GM21528 (cell line): ENCODE measurements at regions not wholly inside any gene's neighbourhood (a gene's known extent, or its start where the extent isn't known, plus 50 kb on each side); places are given as distances from the start of the nearest gene placed in this dataset.
"Not testable (repeated sequence)": the region's sequence is repeated elsewhere in the genome, so short reads cannot be mapped to it uniquely, and the experiment has no call there.

Source experiments
- ATAC-seq: cut with Tn5 transposase; IDR thresholded peaks from one replicate; pipeline ENCODE4 v1.9.1; 2021; ENCODE audit warnings: mild to moderate bottlenecking, moderate library complexity; ENCODE audit not compliant: unreplicated experiment, low FRiP score

GRCh38 chr14:65957631-65958205, 528.5 kb upstream of the CCDC196 start:
- no peak for ATAC-seq

- no peak for ATAC-seq
Observed at GRCh38 chr14:65958664-65959562, 527.3 kb upstream of the CCDC196 start.

DNA sequence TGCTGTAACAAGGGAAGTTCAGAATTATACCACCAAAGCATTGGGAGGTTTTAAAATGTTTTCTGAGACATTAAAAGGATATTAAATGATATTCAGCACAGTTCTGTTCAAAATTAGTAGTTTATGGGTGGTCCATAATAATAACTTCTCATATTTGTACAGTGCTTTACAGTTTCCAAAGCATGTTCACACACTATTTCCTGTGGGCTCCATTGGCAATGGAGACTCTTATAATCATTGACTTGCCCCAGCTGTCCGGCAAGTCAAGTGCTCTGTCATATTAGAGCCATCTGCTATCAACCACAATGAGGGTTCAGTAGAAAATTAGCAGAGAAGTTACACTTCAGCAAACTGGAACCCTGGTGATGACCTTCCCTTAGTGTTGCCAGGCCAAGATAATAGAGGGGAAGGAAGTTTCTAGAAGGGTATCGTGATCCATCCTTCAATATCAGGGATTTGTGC, 526.6 kb upstream of the CCDC196 start:
- ATAC-seq, result no peak

DNA sequence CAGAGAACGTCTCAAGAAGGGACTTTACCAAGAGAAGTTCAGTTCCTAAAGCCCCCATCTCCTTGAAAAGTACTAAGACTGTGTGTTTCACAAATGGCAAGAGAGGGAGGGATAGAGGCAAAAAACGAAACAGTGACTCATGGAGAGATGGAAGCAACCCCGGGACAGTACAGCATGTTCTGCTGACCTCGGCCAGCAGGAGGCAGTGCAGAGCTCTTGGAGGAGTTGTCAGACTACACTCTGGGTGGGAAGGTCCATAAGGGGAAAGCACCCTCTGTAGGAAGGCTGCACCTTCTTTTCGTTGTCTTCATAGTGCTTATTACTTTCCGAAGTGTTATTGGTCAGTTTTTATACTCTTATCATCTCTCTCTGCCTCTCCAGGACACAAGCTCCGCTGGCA, 525.2 kb upstream of the CCDC196 start:
- no peak for ATAC-seq

- no peak for ATAC-seq
Observed at GRCh38 chr14:65962952-65963351, 523.2 kb upstream of the CCDC196 start.

DNA sequence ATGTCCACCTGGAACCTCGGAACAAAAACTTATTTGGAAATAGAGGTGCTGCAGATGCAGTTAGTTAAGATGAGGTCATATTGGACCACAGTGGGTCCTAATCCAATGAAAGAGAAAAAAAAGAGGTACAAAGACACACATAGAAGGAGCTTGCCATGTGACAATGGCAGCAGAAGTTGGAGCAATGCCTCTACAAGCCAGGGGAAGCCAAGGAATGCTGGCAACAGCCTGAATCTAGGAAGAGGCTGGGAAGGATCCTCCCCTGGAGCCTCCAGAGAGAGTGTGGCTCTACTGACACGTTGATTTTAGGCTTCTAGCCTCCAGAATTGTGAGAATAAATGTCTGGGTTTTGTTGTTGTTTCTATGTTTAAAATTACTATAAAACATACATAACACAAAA, 521.8 kb upstream of the CCDC196 start:
- ATAC-seq, result no peak

- ATAC-seq, result no peak
Observed at GRCh38 chr14:65966188-65966587, 520.0 kb upstream of the CCDC196 start.

DNA sequence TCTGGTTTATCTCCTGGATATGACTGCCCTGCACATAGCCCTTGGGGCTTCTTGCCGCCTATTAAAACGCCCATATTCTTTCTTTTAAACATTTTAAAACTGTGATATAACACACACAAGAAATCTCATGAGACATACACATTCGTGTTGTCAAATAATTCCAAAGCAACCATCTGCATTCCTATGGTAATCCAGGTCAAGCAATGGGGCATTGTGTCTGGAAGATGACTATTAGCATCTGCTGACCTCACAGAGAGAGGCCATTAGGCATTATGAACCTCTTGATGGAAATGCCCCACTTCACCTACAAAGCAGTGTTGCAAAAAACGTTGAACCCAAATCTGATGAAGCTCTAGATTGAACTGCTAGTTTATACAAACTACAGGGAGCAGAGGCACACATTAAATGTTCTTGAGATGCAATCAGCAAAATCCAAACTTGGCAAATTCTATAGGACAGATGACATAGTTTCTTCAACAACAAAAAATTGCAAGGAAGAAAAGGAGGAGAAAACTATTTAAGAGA, 513.8 kb upstream of the CCDC196 start:
- ATAC-seq, result no peak

- ATAC-seq, result no peak
Observed at GRCh38 chr14:65972891-65973290, 513.3 kb upstream of the CCDC196 start.

- no peak for ATAC-seq
Observed at GRCh38 chr14:65975865-65976264, 510.3 kb upstream of the CCDC196 start.

DNA sequence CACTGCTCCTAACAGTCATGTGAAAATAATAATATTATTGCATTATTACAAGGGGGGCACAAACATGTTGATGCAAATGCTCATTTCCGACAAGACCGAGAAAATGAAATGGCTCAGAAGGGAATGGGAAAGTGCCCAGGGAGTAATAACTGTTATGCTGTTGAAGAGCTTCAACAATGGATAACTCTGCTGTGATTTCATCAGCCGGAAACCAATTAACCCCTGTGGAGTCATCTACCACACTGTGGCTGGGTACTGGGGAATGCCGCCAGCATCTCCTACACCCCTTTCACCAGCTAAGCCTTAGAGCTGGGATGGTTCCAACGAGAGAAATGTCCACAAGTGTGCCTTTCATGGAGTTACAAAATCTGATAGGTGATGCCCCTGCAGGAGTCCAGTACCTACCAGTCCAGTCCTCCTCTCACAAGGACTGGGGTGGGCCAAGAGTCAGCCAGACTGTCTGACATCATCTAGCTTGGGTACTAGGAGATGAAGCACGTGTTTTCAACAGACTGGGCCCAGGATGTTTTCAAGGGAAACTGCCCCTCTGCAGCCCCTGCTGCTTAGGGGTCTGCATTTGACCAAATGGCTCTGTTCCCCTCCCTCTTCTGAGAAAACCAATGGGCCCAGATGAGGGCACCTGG, 509.3 kb upstream of the CCDC196 start:
- no peak for ATAC-seq

DNA sequence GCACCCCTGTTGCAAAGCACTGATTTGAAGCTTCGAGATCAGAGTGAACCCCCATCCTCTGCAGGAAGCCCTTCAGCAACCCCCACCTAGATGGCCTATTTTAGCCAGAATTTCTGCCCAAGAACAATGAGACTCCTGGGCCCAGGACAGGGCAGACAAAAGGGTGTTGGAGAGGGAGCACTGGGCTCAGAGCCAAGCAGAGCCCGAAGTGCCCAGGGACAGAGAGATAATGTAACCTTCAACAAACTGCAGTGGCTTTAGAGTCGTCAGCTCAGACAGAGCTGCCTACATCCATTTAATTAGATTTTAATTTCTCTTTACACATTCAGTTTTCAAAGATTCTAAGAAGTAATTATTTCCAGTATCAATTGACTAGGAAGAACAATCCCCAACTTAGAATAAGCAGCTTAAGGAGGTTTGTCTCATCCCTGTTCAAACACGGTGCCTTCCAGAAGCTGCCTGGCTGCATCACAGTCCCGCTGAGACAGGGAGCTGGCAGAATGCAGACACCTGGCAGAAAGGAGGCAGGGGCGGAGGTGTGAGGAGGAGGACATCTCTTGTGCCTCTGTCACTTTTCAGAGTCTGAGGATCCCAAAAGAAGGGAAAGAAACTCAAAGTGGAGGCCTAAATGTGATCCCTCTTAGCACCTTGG, 504.9 kb upstream of the CCDC196 start:
- no peak for ATAC-seq

DNA sequence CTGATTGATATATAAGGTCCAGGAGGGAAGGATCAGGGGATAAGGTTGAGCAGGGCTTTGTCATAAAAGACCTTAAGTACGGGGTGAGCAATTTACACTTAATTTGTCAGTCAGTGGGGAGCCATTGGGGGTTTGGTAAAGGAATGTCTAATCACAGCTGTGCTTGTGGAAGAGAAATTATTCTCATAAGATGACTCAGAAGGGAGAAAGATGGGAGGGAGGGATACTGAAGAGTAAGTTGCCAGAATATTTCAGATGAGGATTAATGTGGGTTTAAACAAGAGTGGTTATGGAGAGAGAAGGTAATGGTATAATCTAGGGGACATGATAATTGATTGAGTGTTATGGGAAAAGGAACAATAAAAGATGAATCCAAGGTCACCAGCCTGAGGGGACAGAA, 500.1 kb upstream of the CCDC196 start:
- ATAC-seq, result no peak

- ATAC-seq, result no peak
Observed at GRCh38 chr14:65989981-65990380, 496.2 kb upstream of the CCDC196 start.

DNA sequence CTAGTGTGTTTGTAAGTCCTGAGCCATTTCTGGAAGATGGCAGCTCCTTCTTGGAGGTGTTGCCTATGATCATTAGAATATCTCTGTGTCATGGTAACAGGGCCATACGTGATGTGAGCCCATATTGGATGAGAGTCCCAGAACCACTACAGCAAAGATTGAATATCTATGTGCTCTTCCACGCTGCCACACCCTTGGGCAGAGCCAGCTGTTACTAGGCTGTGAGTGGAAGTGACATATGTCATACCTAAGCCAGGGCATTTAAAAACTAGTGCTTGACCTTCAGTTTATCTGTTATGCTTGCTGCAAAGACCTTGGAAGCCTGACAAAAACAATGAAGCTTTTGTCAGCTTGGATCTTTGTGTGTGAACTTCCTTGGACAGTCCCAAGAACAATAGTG, 495.1 kb upstream of the CCDC196 start:
- ATAC-seq, result no peak

GRCh38 chr14:65991935-65992334, 494.2 kb upstream of the CCDC196 start:
- ATAC-seq, result not testable (repeated sequence)

DNA sequence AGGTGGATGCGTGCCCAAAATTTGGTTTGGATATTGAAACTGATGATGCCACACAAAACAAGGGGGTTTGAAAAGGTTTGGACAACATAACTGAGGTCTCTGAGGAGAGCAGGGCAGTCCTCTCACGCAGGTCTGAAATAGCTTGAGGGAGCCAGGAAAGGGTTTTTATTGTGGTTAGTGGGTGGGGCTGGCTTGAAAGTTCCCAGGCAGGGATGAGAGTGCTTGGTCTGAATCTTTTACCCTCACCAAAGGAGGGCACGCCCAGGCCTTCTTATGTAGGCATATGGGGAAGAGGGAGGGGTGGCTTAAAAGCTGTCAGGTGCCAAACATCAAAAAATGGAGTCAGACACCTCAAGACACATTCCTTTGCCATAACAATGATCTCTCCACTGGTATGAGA, 493.1 kb upstream of the CCDC196 start:
- no peak for ATAC-seq

GRCh38 chr14:65993996-65994395, 492.2 kb upstream of the CCDC196 start:
- no peak for ATAC-seq

GRCh38 chr14:65997347-65997746, 488.8 kb upstream of the CCDC196 start:
- ATAC-seq, result no peak

- ATAC-seq, result no peak
Observed at GRCh38 chr14:65999865-66000264, 486.3 kb upstream of the CCDC196 start.

- ATAC-seq, result no peak
Observed at GRCh38 chr14:66000766-66001165, 485.4 kb upstream of the CCDC196 start.
